ENCODE measurements at regions not wholly inside any gene's neighbourhood (a gene's known extent, or its start where the extent isn't known, plus 50 kb on each side); places are given as distances from the start of the nearest gene placed in this dataset.

DNA sequence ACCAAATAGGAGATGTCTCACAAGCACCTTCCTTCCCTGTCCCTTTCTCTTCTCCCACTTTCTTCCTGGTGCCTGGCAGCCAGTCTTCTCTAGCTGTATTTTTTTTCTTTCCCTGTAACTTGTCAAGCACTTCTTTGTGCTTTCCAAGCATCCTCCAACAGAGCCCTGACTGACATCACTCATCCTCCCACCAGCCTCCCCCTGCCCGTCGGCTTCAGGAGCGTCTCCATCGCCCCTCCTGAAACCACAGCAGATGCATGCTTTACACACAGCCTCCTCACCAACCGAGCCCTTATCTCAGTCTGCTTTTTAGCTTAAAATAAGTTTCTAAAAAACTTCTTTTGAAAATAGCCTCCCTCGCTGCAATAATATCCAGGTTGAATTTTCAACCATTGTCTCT is 268.7 kb upstream of the CDH5 start:
- no peak for ATAC-seq
- H3K36me3 ChIP-seq (ENCODE audit: low read depth): no peaks in the 10 kb centered on the region
- intact Hi-C loops (cut with DNase I, micrococcal nuclease): no loop called here
- TF ChIP-seq, protein P1, sequence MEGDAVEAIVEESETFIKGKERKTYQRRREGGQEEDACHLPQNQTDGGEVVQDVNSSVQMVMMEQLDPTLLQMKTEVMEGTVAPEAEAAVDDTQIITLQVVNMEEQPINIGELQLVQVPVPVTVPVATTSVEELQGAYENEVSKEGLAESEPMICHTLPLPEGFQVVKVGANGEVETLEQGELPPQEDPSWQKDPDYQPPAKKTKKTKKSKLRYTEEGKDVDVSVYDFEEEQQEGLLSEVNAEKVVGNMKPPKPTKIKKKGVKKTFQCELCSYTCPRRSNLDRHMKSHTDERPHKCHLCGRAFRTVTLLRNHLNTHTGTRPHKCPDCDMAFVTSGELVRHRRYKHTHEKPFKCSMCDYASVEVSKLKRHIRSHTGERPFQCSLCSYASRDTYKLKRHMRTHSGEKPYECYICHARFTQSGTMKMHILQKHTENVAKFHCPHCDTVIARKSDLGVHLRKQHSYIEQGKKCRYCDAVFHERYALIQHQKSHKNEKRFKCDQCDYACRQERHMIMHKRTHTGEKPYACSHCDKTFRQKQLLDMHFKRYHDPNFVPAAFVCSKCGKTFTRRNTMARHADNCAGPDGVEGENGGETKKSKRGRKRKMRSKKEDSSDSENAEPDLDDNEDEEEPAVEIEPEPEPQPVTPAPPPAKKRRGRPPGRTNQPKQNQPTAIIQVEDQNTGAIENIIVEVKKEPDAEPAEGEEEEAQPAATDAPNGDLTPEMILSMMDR (IDR thresholded peaks at IDR 0.05): no peak
- DNase-seq: no peak
- no peaks in the 10 kb centered on the region for H3K4me1 ChIP-seq (ENCODE audit: low read depth)
- no peak overlapping the region for H3K4me3 ChIP-seq
- no peaks in the 10 kb centered on the region for H3K9me3 ChIP-seq

DNA sequence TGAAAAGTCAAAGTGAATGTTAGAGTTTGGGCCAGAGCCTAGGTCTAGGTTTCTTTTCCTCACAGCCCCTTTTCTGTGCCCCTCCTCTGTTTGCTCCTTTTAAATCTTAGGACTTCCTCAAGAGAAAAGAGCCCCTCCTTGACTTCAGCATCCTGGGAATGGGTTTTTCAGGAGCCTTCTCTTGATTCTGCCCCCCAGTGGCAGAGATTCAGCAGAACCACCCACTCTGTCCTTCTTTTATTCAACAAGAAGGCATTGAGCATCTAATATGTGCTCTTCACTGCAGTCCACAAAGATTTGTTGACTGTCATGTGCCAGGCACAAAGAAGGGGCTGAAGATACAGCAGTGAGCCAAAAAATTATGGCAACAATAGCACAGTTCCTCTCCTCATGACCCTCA is 270.8 kb upstream of the CDH5 start:
- no peaks in the 10 kb centered on the region for H3K9me3 ChIP-seq
- ATAC-seq (no peak), DNase-seq (no peak)
- TF ChIP-seq, protein P1 (IDR thresholded peaks at IDR 0.05): no peak
- no peaks in the 10 kb centered on the region for H3K36me3 ChIP-seq (ENCODE audit: low read depth)
- H3K4me3 ChIP-seq: no peak overlapping the region
- intact Hi-C loops (cut with DNase I, micrococcal nuclease): no loop called here
- H3K4me1 ChIP-seq (ENCODE audit: low read depth): no peaks in the 10 kb centered on the region

DNA sequence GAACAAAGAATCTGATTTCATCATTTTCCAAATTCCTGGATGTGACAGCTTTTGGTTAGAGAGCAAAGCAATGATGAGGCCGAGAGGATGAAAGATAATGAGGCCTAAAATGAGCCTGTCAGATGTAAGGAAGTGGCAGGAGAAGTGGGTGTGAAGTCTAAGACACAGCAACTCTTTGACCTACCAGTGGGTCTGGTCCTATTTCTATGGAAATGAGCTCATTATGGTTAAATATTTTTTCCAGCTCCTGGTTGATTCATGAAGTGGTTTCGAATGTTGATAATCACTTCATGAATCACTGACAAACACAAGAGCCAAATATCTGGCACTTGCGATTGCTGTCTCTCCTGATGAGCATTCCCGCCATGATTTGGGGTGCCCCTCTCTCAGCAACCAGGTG is 273.3 kb upstream of the CDH5 start:
- H3K36me3 ChIP-seq (ENCODE audit: low read depth): no peaks in the 10 kb centered on the region
- no peak for ATAC-seq
- DNase-seq: no peak
- no peak overlapping the region for H3K4me3 ChIP-seq
- TF ChIP-seq, protein P1 (IDR thresholded peaks at IDR 0.05): no peak
- no peaks in the 10 kb centered on the region for H3K9me3 ChIP-seq
- intact Hi-C loops (cut with DNase I, micrococcal nuclease): no loop called here
- H3K4me1 ChIP-seq (ENCODE audit: low read depth): no peaks in the 10 kb centered on the region

DNA sequence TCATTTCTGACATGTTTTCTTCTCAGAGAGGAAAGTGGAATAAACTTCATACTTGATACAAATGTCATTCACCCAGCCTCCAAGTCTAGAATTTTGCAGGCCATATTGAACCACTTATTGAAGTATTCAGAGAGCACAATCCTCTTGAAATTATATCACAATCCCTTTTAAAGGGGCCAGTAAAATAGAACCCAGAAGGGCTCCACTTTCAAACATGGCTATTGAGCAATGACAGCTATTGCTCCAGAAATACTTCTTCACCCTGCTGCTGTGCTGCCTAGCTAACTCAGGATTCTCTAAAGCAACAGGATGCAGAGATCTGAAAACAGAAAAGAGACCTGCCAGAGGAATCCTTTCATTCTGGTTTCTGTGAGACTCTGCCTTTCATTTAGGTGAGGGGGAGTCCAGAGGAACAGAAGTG is 275.0 kb upstream of the CDH5 start:
- intact Hi-C loops (cut with DNase I, micrococcal nuclease): no loop called here
- Histone ChIP-seq H3K4me3 (no peak overlapping the region), H3K9me3 (no peaks in the 10 kb centered on the region), H3K36me3 (ENCODE audit: low read depth) (no peaks in the 10 kb centered on the region), H3K4me1 (ENCODE audit: low read depth) (no peaks in the 10 kb centered on the region)
- ATAC-seq (no peak), DNase-seq (no peak)
- TF ChIP-seq, protein P1 (IDR thresholded peaks at IDR 0.05): no peak

- Histone ChIP-seq H3K9me3 (no peaks in the 10 kb centered on the region), H3K4me1 (ENCODE audit: low read depth) (no peaks in the 10 kb centered on the region), H3K36me3 (ENCODE audit: low read depth) (no peaks in the 10 kb centered on the region), H3K4me3 (no peak overlapping the region)
- intact Hi-C loops (cut with DNase I, micrococcal nuclease): no loop called here
- ATAC-seq (no peak), DNase-seq (no peak)
- TF ChIP-seq, protein P1 (IDR thresholded peaks at IDR 0.05): no peak
These were observed 277.8 kb upstream of the CDH5 start for GRCh38 chr16:66088681-66089080.

DNA sequence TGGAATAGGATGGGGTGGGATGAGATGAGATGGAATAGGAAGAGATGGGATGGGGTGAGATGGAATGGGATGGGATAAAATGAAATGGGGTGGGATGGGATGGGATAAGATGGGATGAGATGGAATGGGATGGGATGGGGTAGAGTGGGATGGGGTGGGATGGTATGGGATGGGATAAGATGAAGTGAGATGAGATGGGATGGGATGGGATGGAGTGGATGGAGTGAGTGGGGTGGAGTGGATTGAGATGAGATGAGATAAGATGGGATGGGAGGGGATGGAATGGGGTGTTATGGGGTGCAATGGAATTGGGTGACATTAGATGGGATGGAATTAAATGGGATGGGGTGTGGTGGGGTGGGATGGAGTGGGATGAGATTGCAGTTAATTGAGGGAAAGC is 279.2 kb upstream of the CDH5 start:
- Histone ChIP-seq H3K4me1 (ENCODE audit: low read depth) (no peaks in the 10 kb centered on the region), H3K36me3 (ENCODE audit: low read depth) (no peaks in the 10 kb centered on the region), H3K9me3 (no peaks in the 10 kb centered on the region), H3K4me3 (no peak overlapping the region)
- TF ChIP-seq, protein P1 (IDR thresholded peaks at IDR 0.05): no peak
- ATAC-seq: no peak
- no peak for DNase-seq
- intact Hi-C loops (cut with DNase I, micrococcal nuclease): no loop called here
